SK-N-SH (cell line): ENCODE measurements at regions not wholly inside any gene's neighbourhood (a gene's known extent, or its start where the extent isn't known, plus 50 kb on each side); places are given as distances from the start of the nearest gene placed in this dataset.

ENCODE experiments used
- CTCF ChIA-PET: fragments of 300-600, 350-600 bp; formaldehyde crosslinking; extraction: SDS; loops from one replicate; lab custom pipeline; 2021; lab: Yijun Ruan, JAX
- POLR2A ChIA-PET: fragments of 350-600 bp; sonication (Branson Sonifier 250); formaldehyde crosslinking; extraction: SDS; loops from one replicate; lab custom pipeline; 2020; ENCODE audit warnings: antibody characterized with exemption, inconsistent platforms; lab: Yijun Ruan, JAX
- DNase-seq: peaks from one replicate; pipeline ENCODE4 v3.0.0; 2012
- H2AFZ ChIP-seq: fragments of 200-600 bp; sonication (generic); 2 replicates; pipeline ENCODE4 v1.8.1; 2016; ENCODE audit warnings: antibody characterized with exemption, mild to moderate bottlenecking, low read depth
- H3F3A ChIP-seq: fragments of 200-600 bp; sonication (generic); replicated peaks from 2 replicates; pipeline ENCODE3; 2016; ENCODE audit warnings: antibody characterized with exemption, mild to moderate bottlenecking; ENCODE audit not compliant: insufficient read depth
- H3K27ac ChIP-seq, 2 experiments: fragments of 200-500 bp in 1 of 2; fragments of 200-600 bp in 1 of 2; sonication (Bioruptor generic) in 1 of 2; sonication (generic), shearing (Covaris generic) in 1 of 2; 2 replicates each; pipeline versions ENCODE4 v1.5.1 to v1.6.1; 2014 to 2016; ENCODE audit warnings: low read depth in 2 of 2, inconsistent platforms in 1 of 2, low read length in 1 of 2, mild to moderate bottlenecking in 1 of 2, mixed read lengths in 1 of 2
- H3K27me3 ChIP-seq: fragments of 200-600 bp; sonication (generic), shearing (Covaris generic); 2 replicates; pipeline ENCODE4 v1.6.1; 2016; ENCODE audit warnings: mixed run types; ENCODE audit not compliant: insufficient read depth
- H3K36me3 ChIP-seq, 2 experiments: fragments of 200-500 bp in 1 of 2; fragments of 200-600 bp in 1 of 2; sonication (Bioruptor generic) in 1 of 2; sonication (generic) in 1 of 2; replicated peaks in 1 of 2; 2 replicates each; pipeline versions ENCODE3 to v1.5.1; 2014 to 2016; ENCODE audit warnings: low read length in 1 of 2, mild to moderate bottlenecking in 1 of 2; ENCODE audit not compliant: insufficient read depth in 2 of 2, control insufficient read depth in 1 of 2
- H3K4me1 ChIP-seq, 2 experiments: fragments of 200-500 bp in 1 of 2; fragments of 200-600 bp in 1 of 2; sonication (Bioruptor generic) in 1 of 2; sonication (generic), shearing (Covaris generic) in 1 of 2; 2 replicates each; pipeline versions ENCODE4 v1.5.1 to v1.6.1; 2014 to 2016; ENCODE audit warnings: low read depth in 1 of 2, low read length in 1 of 2, mixed run types in 1 of 2; ENCODE audit not compliant: insufficient read depth in 2 of 2, control insufficient read depth in 1 of 2
- H3K4me2 ChIP-seq: fragments of 200-600 bp; sonication (generic), shearing (Covaris generic); 2 replicates; pipeline ENCODE4 v1.6.1; 2017; ENCODE audit warnings: mixed run types
- H3K4me3 ChIP-seq, 2 experiments: fragments of 200-500 bp in 1 of 2; fragments of 200-600 bp in 1 of 2; sonication (Bioruptor generic) in 1 of 2; sonication (generic), shearing (Covaris generic) in 1 of 2; 2 replicates each; pipeline versions ENCODE4 v1.5.1 to v1.8.1; 2014 to 2016; ENCODE audit warnings: low read depth in 2 of 2, inconsistent platforms in 1 of 2, low read length in 1 of 2, mild to moderate bottlenecking in 1 of 2, mixed read lengths in 1 of 2, moderate library complexity in 1 of 2
- H3K79me2 ChIP-seq: fragments of 200-600 bp; sonication (generic); 2 replicates; pipeline ENCODE4 v1.8.1; 2017; ENCODE audit warnings: mild to moderate bottlenecking; ENCODE audit not compliant: insufficient read depth
- H3K9ac ChIP-seq: fragments of 200-600 bp; sonication (generic); 2 replicates; pipeline ENCODE4 v1.6.1; 2017; ENCODE audit warnings: mixed run types
- H3K9me2 ChIP-seq: fragments of 200-600 bp; sonication (generic); 2 replicates; pipeline ENCODE4 v1.6.1; 2017; ENCODE audit warnings: mixed run types
- H3K9me3 ChIP-seq: fragments of 200-600 bp; sonication (generic); 2 replicates; pipeline ENCODE4 v1.6.1; 2017; ENCODE audit warnings: mixed run types, mild to moderate bottlenecking, moderate library complexity
- H4K20me1 ChIP-seq: fragments of 200-600 bp; sonication (generic); 2 replicates; pipeline ENCODE4 v1.6.1; 2017; ENCODE audit warnings: mild to moderate bottlenecking, mixed run types; ENCODE audit not compliant: insufficient read depth
- CTCF ChIP-seq: fragments of 200-600 bp; sonication (generic); IDR thresholded peaks from 2 replicates; pipeline ENCODE4 v1.6.1; 2017; ENCODE audit warnings: antibody characterized with exemption, mild to moderate bottlenecking, moderate library complexity
- ELF1 ChIP-seq: IDR thresholded peaks from 2 replicates; pipeline ENCODE4 v1.4.0; 2012
- EP300 ChIP-seq, 2 experiments: IDR thresholded peaks; 2 replicates each; pipeline versions ENCODE4 v1.4.0 to v1.6.1; 2012; ENCODE audit warnings: borderline replicate concordance in 1 of 2, low read depth in 1 of 2, low read length in 1 of 2
- FOSL2 ChIP-seq: IDR thresholded peaks from 2 replicates; pipeline ENCODE4 v1.4.0; 2012; ENCODE audit warnings: low read depth, mild to moderate bottlenecking, moderate library complexity, borderline replicate concordance
- FOXJ3 ChIP-seq: sonication (generic); formaldehyde crosslinking; IDR thresholded peaks from 2 replicates; pipeline ENCODE4 v1.5.1; 2020; ENCODE audit warnings: mild to moderate bottlenecking, missing genetic modification reagents
- GATA2 ChIP-seq: sonication (generic); formaldehyde crosslinking; IDR thresholded peaks from 2 replicates; pipeline ENCODE4 v1.5.0; 2020; ENCODE audit warnings: mild to moderate bottlenecking, missing genetic modification reagents
- IRF3 ChIP-seq: fragments of 150-350 bp; IDR thresholded peaks from 2 replicates; pipeline ENCODE4 v1.6.1; 2016; ENCODE audit warnings: mild to moderate bottlenecking, low read depth, low read length
- JUND ChIP-seq: IDR thresholded peaks from 2 replicates; pipeline ENCODE4 v1.4.0; 2012
- NFIC ChIP-seq: IDR thresholded peaks from 2 replicates; pipeline ENCODE4 v1.4.0; 2012; ENCODE audit warnings: borderline replicate concordance
- SIN3A ChIP-seq: IDR thresholded peaks from 2 replicates; pipeline ENCODE4 v1.6.1; 2012; ENCODE audit warnings: low read depth, mild to moderate bottlenecking, low read length, moderate library complexity, borderline replicate concordance
- TCF12 ChIP-seq: IDR thresholded peaks from 2 replicates; pipeline ENCODE4 v1.4.0; 2012
- USF1 ChIP-seq: IDR thresholded peaks from 2 replicates; pipeline ENCODE4 v1.4.0; 2012; ENCODE audit warnings: low read depth, borderline replicate concordance
- WGBS: methylation state at CpG from one replicate; pipeline ENCODE4 v1.1.6; 2017; ENCODE audit warnings: low lambda C conversion rate; 5-methylcytosine and 5-hydroxymethylcytosine counted together
- TF ChIP-seq, protein P1 (sequence below): IDR thresholded peaks from 2 replicates; pipeline ENCODE4; 2012

DNA sequence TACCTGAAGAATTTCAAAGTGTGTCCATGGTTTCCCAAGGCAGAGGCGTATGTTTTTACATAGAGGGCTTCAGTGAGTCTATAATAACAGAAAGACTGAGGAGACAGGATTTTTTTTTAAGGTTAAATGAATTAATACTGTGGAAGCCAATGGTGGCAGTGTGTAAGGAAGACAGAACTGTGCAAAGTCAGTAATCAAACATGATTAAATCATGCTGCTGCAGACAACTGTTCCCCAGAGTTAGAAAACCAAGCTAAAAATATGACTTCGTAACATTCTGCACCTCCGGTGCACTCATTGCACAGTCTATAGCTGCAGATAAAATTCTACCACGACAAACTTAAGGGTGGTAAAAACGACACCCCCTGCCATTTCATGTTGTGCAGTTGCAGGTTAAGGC, 309.6 kb upstream of the TRIB2 start (continued):
- TF ChIP-seq IRF3, result no peak
- TF ChIP-seq FOSL2, result no peak

- POLR2A ChIA-PET, result interaction anchor here (0.5 kb wide), 1 partner anchor 166 kb away, joined by 4 read pairs; no protein-coding TSS in a partner anchor
- CTCF ChIA-PET, result no interaction called here
- H3K27ac ChIP-seq, result peak overlapping the region; percentile 6 to 51; a peak in 2 of 4 replicates
- H3K4me1 ChIP-seq, result peaks cover 8 to 9% of the 10 kb centered on the region in 2 experiments; a peak in 2 of 4 replicates
- TF ChIP-seq FOXJ3 (CRISPR knock-in tag), result 0 out of 2 replicates have a peak, but pooled peaks have one; percentile 42
- TF ChIP-seq FOSL2, result 0 out of 2 replicates have a peak, but pooled peaks have one; percentile 15
- TF ChIP-seq NFIC, result 0 out of 2 replicates have a peak, but pooled peaks have one; percentile 11
- TF ChIP-seq ELF1, result no peak
- no peak for TF ChIP-seq CTCF
- TF ChIP-seq EP300 (IDR thresholded peaks at IDR 0.05; ENCODE audit: borderline replicate concordance in 1 of 2, low read depth in 1 of 2, low read length in 1 of 2), result peak in 1 of 2 experiments; percentile 46; a peak in 1 of 4 replicates
- TF ChIP-seq JUND, result peak; percentile 40; the same call in 1 of the 2 replicates
- TF ChIP-seq, protein P1, sequence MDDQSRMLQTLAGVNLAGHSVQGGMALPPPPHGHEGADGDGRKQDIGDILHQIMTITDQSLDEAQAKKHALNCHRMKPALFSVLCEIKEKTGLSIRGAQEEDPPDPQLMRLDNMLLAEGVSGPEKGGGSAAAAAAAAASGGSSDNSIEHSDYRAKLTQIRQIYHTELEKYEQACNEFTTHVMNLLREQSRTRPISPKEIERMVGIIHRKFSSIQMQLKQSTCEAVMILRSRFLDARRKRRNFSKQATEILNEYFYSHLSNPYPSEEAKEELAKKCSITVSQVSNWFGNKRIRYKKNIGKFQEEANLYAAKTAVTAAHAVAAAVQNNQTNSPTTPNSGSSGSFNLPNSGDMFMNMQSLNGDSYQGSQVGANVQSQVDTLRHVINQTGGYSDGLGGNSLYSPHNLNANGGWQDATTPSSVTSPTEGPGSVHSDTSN, result peak; percentile 50; the same call in 1 of the 2 replicates
- peak; percentile 65 for TF ChIP-seq TCF12
- no peak for TF ChIP-seq SIN3A
- no peak for TF ChIP-seq USF1
- peak; percentile 66 for TF ChIP-seq GATA2
- DNase-seq, result peak; percentile 43
- no peak overlapping the region for H3K4me2 ChIP-seq
- H3K4me3 ChIP-seq, result no peak overlapping the region
- H2AFZ ChIP-seq, result peak overlapping the region; percentile 76
- no peaks in the 10 kb centered on the region for H3K36me3 ChIP-seq
- no peaks in the 10 kb centered on the region for H3F3A ChIP-seq
- 11% methylated on average over 3 of the region's 3 CpGs for WGBS
- H3K9me3 ChIP-seq, result no peaks in the 10 kb centered on the region
- H4K20me1 ChIP-seq, result no peaks in the 10 kb centered on the region
- no peaks in the 10 kb centered on the region for H3K79me2 ChIP-seq
- no peaks in the 10 kb centered on the region for H3K9me2 ChIP-seq
- H3K27me3 ChIP-seq, result no peaks in the 10 kb centered on the region
- H3K9ac ChIP-seq, result no peak overlapping the region; the same call in 1 of the 2 replicates
Observed at GRCh38 chr2:12412898-12413305, 303.8 kb upstream of the TRIB2 start.
